Fibroblast of skin of left quadriceps (primary cell): ENCODE measurements at regions not wholly inside any gene's neighbourhood (a gene's known extent, or its start where the extent isn't known, plus 50 kb on each side); places are given as distances from the start of the nearest gene placed in this dataset.
"Not testable (repeated sequence)": the region's sequence is repeated elsewhere in the genome, so short reads cannot be mapped to it uniquely, and the experiment has no call there.

Source experiments
- DNase-seq, 2 experiments: peaks; one replicate each; pipeline ENCODE4 v3.0.0-alpha.2; 2013; ENCODE audit warnings: low read depth in 2 of 2

DNA sequence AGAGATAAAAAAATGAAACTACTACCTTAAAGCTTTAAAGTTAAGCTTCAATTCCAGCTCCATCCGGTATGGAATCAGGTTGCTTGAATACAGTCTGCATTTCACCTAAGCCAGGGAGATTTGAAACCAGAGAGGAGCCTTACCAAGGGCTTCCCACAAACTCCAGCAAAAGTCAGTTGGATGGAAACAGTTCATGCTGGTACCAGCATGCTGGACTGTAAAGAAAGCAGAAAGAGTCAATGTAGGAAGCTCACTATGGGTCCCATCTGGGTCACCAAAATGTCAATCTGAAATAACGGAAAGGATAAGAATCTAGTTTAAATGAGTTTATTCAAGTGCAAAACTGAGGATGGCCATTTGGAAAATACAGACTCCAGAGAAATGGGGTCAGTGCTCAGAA, 65.3 kb downstream of the CDO1 start:
- no peak for DNase-seq

GRCh38 chr5:115749016-115749415, 67.4 kb downstream of the CDO1 start:
- DNase-seq, result no peak

- DNase-seq, result not testable (repeated sequence)
Measured at GRCh38 chr5:115739245-115739644, 77.2 kb downstream of the CDO1 start.

DNA sequence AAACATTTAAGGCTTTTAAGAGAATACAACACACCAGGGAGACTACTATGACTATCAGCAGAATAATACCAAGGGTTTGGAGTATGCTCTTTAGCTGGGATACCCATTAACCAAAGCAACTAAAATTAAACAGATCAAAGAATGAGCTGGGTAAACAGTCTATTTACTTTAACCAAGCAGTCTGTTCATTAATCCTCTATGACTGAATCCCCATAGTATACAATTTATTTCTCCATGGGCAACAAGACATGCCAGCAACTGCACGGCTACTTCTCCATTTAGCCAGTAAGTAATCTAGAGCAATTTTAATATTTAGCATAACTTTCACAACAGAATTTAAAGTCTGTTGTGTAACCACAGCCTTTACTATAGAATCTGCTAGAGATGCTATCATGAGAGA, 77.6 kb downstream of the CDO1 start:
- no peak for DNase-seq

- no peak for DNase-seq
Measured at GRCh38 chr5:115737452-115737851, 79.0 kb downstream of the CDO1 start.

DNA sequence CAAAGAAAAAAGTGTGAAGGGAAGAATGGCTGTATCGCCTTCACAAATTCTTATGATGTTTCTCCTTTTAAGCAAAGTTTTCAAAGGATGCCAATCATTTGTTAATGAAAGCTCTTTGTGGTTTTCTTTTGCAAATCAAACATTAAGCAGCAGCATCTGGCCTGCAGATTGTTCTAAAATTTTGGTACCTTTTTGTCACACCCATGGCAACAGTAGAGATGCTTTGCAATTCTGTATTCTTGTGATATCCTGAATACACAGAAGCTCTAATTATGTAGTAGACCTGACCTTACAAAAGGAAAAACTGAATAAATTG, 79.8 kb downstream of the CDO1 start:
- no peak for DNase-seq

- DNase-seq, result no peak
Measured at GRCh38 chr5:115736004-115736689, 80.3 kb downstream of the CDO1 start.

- DNase-seq, result no peak
Measured at GRCh38 chr5:115735108-115735998, 81.1 kb downstream of the CDO1 start.

- DNase-seq, result no peak
Measured at GRCh38 chr5:115733607-115734006, 82.9 kb downstream of the CDO1 start.

- DNase-seq, result no peak
Measured at GRCh38 chr5:115732026-115732425, 84.4 kb downstream of the CDO1 start.

DNA sequence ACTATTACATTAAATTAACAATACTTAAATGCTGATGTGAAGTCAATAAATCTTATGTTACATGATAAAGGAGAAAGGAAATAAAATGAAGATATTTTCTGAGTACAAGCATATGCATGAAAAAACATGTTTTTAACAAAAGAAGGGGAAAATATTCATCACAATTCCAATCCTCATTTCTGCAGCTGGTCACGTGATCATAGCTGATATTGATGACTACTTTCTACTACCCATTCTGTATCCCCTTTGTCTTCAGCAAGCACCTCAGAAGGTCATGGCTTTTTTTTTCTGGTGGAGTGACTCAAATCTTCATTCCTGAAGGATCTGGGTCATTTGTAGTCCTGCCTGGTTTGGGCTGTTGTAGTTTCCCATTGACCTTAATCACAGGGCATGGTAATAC, 90.9 kb downstream of the CDO1 start:
- DNase-seq, result no peak

GRCh38 chr5:115723220-115723619, 93.2 kb downstream of the CDO1 start:
- no peak for DNase-seq

DNA sequence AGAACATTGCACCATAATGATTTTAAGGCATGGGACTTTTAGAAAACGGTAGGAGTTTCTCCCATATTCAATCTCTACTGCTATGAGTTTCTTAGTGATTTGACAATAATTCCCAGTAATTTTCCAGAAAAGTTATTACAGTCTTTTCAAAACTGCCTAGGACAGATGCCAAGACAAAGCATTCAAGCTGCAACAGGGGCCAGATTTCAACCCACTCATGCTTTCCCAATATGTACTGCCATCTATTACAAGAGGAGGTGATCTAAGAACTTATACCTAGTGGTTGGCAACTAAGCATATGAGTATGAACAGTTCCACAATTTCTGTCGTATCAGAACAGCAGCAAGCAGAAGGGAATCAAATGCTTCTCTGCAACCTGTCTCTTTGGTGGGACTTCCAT, 95.1 kb upstream of the TMED7 start:
- no peak for DNase-seq

- DNase-seq, result no peak
Measured at GRCh38 chr5:115718927-115719326, 93.1 kb upstream of the TMED7 start.

DNA sequence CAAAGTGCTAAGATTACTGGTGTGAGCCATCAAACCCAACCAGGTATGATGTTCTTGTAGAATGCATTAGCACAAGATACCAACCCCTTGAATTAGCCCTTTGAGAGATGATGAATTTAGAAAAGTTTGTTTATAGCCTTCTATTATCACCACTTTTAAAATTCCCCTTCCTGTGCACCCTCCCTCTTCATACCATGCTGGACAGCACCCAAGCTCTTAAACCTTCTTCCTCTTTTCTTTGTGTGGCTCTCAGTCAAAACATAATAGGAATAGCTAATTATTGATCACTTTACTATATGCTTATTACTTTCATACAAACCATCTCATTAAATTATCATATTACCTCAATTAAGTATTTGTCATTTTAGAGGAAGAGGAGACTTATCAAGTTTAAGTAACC, 87.6 kb upstream of the TMED7 start:
- DNase-seq, result no peak

DNA sequence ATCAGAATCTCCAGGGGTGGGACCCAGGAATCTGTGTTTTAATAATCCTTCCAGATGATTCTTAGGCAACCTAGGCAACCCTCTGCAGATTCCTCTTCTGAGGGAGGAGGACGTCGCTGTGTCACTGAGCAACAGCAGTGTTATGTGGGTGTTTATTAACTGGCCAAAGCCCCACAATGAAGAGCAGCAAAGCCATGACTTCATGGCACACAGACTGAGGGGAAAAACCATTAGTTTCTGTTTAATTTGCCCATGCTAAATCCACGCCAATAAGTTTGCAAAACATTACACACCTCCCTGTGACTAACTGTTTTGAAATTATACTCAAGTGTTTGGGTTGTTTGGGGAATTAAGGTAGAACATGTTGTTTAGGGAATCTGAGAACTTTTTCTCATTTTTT, 83.7 kb upstream of the TMED7 start:
- no peak for DNase-seq

- no peak for DNase-seq
Measured at GRCh38 chr5:115708819-115709477, 83.1 kb upstream of the TMED7 start.

- DNase-seq, result no peak
Measured at GRCh38 chr5:115703514-115703913, 77.7 kb upstream of the TMED7 start.

DNA sequence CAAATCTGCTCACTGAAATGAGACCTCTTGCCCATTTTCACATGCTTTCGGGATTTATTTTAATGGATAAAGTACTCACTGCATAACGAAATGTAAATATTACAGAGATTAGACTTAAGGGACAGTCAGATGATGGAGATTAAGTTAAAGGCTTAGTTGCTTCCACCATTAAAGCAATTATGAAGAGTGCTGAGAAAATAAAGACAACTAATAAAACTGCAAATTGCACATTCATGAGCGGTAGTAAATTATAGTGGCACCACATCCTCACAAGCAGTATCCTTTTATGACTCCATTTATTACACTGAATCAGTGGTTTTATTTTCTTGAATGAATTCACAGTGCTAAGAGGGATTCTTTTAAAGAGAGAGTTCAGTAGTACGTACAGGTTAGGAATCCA, 76.2 kb upstream of the TMED7 start:
- DNase-seq, result no peak

DNA sequence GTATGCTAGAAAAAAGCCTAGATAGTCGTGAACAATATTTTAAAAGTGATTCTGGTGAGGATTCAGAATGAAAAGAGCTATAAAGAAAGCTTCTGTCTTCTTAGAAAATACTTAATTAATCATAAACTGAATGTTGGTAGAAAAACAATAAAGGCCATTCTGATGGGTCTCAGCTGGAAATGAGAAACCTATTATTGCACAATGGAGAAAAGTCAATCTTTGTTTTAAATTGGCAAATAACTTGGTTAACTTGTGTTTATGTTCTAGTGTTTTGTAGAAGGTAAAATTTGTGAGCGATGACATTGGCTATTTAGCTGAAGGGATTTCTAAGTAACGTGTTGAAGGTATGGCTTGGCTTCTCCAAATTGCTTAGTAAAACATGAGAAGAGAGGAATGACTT, 74.1 kb upstream of the TMED7 start:
- no peak for DNase-seq

DNA sequence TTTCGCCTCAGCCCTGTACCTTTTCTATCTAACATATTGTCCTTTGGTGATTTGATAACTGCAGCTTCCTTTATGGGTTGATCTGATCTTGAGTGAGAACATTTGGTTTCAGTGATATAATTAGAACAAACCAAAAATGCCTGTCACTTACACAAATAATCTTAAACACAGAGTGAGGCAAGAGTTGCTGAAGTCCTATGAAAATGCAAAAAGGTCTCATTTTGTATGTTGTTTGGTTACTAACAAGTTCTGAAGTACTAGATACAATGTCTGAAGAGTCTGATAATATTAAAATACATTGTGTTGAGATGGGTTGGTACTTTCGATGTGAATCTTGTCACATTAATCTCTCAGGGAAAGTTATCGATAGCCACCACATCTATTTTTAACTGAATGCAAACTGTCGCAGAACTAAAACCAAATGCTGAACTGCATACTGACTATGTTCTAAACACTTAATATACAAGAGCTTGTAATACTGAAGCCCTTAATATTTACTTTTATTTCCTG, 70.4 kb upstream of the TMED7 start:
- no peak for DNase-seq

DNA sequence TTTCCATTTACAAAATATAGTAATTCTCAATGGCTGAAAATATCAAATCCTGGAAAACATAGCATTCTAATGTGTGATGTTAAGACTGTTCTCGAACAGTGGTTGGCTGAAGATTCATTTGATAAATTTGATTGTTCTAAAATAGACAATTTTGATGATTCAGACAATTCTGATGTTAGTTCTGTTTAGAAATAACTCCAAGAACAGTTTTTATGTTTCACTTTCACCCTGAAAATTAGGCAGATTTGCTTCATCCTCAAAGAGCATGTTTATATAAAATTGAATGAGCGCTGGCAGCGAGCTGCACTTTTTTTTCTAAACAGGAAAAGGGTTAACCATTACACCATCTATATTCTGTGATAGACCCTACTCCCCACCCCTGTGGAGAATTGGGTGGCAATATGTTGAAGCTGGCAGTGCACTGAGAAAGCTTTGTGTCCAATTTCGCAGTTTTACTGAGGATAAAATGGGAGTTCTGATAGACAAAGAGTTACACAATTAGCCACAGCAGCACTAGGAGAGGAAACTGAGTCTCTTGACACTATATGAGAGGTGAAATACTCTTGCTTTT, 69.6 kb upstream of the TMED7 start:
- DNase-seq, result no peak
